ENCODE measurements at regions not wholly inside any gene's neighbourhood (a gene's known extent, or its start where the extent isn't known, plus 50 kb on each side); places are given as distances from the start of the nearest gene placed in this dataset.

DNA sequence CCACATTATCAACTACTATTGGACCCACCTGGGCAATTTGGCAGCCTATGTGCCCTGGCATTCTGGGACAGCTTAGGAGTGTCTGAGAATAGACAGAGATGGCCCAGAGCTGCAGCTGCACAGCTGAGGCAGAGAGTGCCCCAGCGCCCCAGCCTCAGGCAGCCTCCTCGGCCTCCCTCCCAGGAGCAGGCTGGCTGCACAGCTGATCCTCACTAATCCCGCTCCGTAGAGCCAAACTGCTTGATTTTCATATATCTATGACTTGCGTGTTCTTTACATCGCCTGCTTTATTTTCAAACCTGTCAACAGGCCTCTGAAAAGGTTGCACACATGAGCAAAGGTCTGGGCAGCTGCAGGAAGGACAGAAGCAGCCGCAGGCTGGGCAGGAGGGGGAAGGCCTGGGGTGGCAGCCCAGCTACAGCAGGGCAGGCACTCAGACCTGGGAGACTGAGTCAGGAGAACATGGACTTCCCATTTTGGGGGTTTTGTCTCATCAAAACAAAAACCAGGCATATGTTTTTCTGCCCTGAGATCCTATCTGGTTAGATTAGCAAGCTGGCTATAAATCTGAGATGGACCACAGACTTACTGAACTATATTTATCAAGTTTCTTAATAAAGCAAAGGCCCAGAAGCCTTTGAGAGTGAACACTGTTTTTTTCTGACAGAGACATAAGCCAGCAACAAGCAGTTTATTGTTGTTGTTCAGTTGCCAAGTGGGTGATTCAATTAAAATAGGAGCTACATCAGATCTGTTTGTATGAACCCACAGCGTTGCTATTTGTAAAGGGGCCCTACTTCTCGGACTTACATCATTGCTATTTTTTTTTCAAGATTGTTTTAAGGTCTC is 301.8 kb upstream of the DUSP10 start:
- in situ Hi-C loops (cut with HindIII; ENCODE audit: low sequenced_read_pairs) = no loop called here
- no peak overlapping the region for H3K4me3 ChIP-seq (ENCODE audit: low read depth, low read length)
- TF ChIP-seq, protein P1, sequence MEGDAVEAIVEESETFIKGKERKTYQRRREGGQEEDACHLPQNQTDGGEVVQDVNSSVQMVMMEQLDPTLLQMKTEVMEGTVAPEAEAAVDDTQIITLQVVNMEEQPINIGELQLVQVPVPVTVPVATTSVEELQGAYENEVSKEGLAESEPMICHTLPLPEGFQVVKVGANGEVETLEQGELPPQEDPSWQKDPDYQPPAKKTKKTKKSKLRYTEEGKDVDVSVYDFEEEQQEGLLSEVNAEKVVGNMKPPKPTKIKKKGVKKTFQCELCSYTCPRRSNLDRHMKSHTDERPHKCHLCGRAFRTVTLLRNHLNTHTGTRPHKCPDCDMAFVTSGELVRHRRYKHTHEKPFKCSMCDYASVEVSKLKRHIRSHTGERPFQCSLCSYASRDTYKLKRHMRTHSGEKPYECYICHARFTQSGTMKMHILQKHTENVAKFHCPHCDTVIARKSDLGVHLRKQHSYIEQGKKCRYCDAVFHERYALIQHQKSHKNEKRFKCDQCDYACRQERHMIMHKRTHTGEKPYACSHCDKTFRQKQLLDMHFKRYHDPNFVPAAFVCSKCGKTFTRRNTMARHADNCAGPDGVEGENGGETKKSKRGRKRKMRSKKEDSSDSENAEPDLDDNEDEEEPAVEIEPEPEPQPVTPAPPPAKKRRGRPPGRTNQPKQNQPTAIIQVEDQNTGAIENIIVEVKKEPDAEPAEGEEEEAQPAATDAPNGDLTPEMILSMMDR (IDR thresholded peaks at IDR 0.05; ENCODE audit: low read depth, low read length) = no peak
- DNase-seq (ENCODE audit: low read depth, low spot score) = peak; percentile 95

DNA sequence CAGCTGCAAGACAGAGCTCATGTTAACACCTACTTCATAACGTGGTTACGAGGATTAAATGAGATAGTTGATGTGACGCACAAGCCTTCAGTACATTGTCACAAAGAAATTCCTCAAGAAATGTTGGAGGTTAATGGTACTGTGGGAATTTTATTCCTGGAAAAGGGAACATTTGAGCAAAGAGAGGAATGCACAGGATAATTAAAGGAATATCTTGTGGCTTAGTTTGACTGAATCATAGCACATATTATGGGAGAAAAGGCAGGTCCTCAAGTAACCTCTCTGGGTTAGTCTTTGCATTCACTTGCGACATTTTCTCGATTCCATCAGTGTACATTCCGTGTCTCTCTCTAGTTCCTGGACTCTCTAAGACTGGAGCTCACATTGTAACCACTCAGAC is 300.2 kb upstream of the DUSP10 start:
- TF ChIP-seq, protein P1 (IDR thresholded peaks at IDR 0.05; ENCODE audit: low read depth, low read length) = no peak
- in situ Hi-C loops (cut with HindIII; ENCODE audit: low sequenced_read_pairs) = no loop called here
- no peak overlapping the region for H3K4me3 ChIP-seq (ENCODE audit: low read depth, low read length)
- peak; percentile 56 for DNase-seq (ENCODE audit: low read depth, low spot score)

DNA sequence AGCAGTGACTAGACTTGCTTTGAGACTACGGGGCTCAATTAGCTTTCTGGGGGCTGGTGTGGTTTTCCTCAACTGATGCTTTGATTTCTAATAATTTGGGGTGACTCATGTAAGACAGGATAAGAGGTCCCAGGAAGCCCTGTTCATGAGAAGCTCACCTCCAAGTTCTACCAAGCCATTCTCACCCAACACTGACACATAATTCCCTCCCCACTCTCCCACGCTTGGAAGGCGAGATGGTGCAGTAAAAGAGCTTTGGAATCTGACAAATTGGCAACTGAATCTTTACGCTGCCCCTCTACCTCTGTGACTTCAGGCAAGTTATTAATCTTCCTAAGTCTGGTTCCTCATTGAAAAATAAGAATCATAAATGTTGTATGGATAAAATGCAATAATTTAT is 299.1 kb upstream of the DUSP10 start:
- H3K4me3 ChIP-seq (ENCODE audit: low read depth, low read length) = no peak overlapping the region
- in situ Hi-C loops (cut with HindIII; ENCODE audit: low sequenced_read_pairs) = no loop called here
- DNase-seq (ENCODE audit: low read depth, low spot score) = no peak
- TF ChIP-seq, protein P1 (IDR thresholded peaks at IDR 0.05; ENCODE audit: low read depth, low read length) = no peak

DNA sequence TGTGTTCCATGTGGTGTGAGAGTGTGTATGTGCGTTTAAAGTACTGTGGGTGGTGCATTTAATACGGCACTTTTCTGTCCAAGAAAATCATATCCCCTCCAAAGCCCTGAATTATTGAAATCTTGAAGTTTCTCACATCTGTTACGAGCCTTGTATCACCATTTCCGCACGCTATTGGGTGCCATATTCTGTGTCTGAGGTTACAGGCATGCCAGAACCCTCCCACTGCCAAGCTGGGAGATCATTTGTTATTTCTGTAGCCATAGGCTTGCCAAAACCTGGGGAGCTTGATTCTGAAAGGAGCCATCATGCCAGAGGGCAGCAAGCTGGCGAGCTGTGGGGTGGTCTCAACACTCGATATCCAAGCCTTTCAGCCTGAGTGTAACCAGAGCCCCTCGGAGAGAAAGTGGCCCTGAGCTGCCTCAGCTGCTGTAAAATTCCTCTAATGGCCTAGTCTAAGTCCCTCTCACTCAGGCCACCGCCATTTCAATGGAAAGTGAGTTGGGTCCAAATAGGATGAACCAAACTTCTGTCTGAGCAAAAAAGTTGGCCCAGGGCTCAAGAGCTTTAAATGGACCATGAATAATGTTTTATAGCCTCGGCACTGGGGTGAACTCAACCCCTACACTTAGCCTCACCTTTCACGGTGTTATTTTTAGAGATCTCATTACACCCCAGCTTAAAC is 298.4 kb upstream of the DUSP10 start:
- in situ Hi-C loops (cut with HindIII; ENCODE audit: low sequenced_read_pairs) = no loop called here
- H3K4me3 ChIP-seq (ENCODE audit: low read depth, low read length) = no peak overlapping the region
- no peak for DNase-seq (ENCODE audit: low read depth, low spot score)
- TF ChIP-seq, protein P1 (IDR thresholded peaks at IDR 0.05; ENCODE audit: low read depth, low read length) = no peak

DNA sequence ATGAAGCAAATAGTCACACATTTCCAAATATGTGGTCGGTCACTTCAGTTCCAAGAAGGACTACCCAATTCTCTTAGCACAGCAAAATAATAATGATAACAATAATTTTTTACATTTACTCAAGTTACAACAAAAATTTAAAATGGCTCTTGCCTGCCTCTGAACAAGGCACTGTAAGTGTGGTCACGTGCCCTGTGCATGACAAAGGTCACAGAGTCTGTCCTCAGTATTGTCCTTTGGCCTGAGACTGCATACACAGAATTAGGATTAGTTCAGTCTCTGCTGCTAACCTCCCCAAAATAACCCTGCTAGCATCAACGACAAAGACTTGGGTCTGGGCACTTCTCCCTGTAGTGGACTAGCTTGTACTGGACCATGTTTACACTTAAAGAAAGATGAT is 297.1 kb upstream of the DUSP10 start:
- no peak overlapping the region for H3K4me3 ChIP-seq (ENCODE audit: low read depth, low read length)
- in situ Hi-C loops (cut with HindIII; ENCODE audit: low sequenced_read_pairs) = no loop called here
- no peak for DNase-seq (ENCODE audit: low read depth, low spot score)
- TF ChIP-seq, protein P1 (IDR thresholded peaks at IDR 0.05; ENCODE audit: low read depth, low read length) = no peak

DNA sequence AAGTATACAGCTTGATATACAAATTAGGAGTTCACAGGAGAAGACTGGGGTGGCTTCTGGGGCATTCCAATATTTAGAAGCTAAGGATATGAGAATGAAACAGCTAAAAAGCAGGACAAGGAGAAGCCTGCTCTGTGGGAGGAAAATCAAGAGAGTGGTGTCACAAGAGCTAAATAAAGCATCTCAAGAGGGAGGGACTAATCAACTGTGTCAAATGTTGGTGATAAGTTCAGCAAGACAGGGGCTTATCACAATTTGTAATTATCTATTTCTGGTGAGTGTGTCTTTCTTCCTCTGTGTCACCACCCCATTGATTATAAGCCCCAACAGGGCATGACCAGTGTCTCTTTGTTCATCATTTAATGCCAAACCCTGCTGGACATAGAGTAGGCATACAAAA is 295.8 kb upstream of the DUSP10 start:
- in situ Hi-C loops (cut with HindIII; ENCODE audit: low sequenced_read_pairs) = no loop called here
- DNase-seq (ENCODE audit: low read depth, low spot score) = no peak
- no peak overlapping the region for H3K4me3 ChIP-seq (ENCODE audit: low read depth, low read length)
- TF ChIP-seq, protein P1 (IDR thresholded peaks at IDR 0.05; ENCODE audit: low read depth, low read length) = no peak

Data from astrocyte of the spinal cord (primary cell).